ENCODE measurements at regions not wholly inside any gene's neighbourhood (a gene's known extent, or its start where the extent isn't known, plus 50 kb on each side); places are given as distances from the start of the nearest gene placed in this dataset.

- H3K4me3 ChIP-seq (ENCODE audit: control insufficient read depth, low read depth, low read length), result no peak overlapping the region
- TF ChIP-seq CTCF (conservative IDR thresholded peaks at IDR 0.05; ENCODE audit: control insufficient read depth, insufficient read depth, low read depth, low read length), result peak; percentile 33
- DNase-seq (ENCODE audit: low read depth), result peak; percentile 39
Observed at GRCh38 chr4:163679189-163679588, 184.7 kb downstream of the TMA16 start.

GRCh38 chr4:163680386-163681098 lies 186.1 kb downstream of the TMA16 start:
- DNase-seq (ENCODE audit: low read depth), result no peak
- H3K4me3 ChIP-seq (ENCODE audit: control insufficient read depth, low read depth, low read length), result no peak overlapping the region
- no peak for TF ChIP-seq CTCF (conservative IDR thresholded peaks at IDR 0.05; ENCODE audit: control insufficient read depth, insufficient read depth, low read depth, low read length)

GRCh38 chr4:163681208-163681821 lies 186.8 kb downstream of the TMA16 start:
- peak; percentile 62 for DNase-seq (ENCODE audit: low read depth)
- peak; percentile 70 for TF ChIP-seq CTCF (conservative IDR thresholded peaks at IDR 0.05; ENCODE audit: control insufficient read depth, insufficient read depth, low read depth, low read length)
- H3K4me3 ChIP-seq (ENCODE audit: control insufficient read depth, low read depth, low read length), result no peak overlapping the region

- TF ChIP-seq CTCF (conservative IDR thresholded peaks at IDR 0.05; ENCODE audit: control insufficient read depth, insufficient read depth, low read depth, low read length), result no peak
- no peak overlapping the region for H3K4me3 ChIP-seq (ENCODE audit: control insufficient read depth, low read depth, low read length)
- no peak for DNase-seq (ENCODE audit: low read depth)
Observed at GRCh38 chr4:163688856-163689255, 194.4 kb downstream of the TMA16 start.

- no peak overlapping the region for H3K4me3 ChIP-seq (ENCODE audit: control insufficient read depth, low read depth, low read length)
- TF ChIP-seq CTCF (conservative IDR thresholded peaks at IDR 0.05; ENCODE audit: control insufficient read depth, insufficient read depth, low read depth, low read length), result no peak
- peak; percentile 71 for DNase-seq (ENCODE audit: low read depth)
Observed at GRCh38 chr4:163693211-163693610, 198.7 kb downstream of the TMA16 start.

GRCh38 chr4:163693776-163694175 lies 199.3 kb downstream of the TMA16 start:
- DNase-seq (ENCODE audit: low read depth), result peak; percentile 80
- H3K4me3 ChIP-seq (ENCODE audit: control insufficient read depth, low read depth, low read length), result no peak overlapping the region
- TF ChIP-seq CTCF (conservative IDR thresholded peaks at IDR 0.05; ENCODE audit: control insufficient read depth, insufficient read depth, low read depth, low read length), result no peak

Data from fibroblast of mammary gland (primary cell).